Fibroblast of lung (primary cell): ENCODE measurements at regions not wholly inside any gene's neighbourhood (a gene's known extent, or its start where the extent isn't known, plus 50 kb on each side); places are given as distances from the start of the nearest gene placed in this dataset.

Source experiments
- EZH2 ChIP-seq: IDR thresholded peaks from 2 replicates; pipeline ENCODE4 v1.5.1; 2012; ENCODE audit warnings: low read length, control low read depth, mild to moderate bottlenecking; ENCODE audit errors: missing control alignments
- TF ChIP-seq, protein P1 (sequence below), 2 donors: IDR thresholded peaks in 1 of 2; conservative IDR thresholded peaks in 1 of 2; 1 replicate in 1 of 2; 2 replicates in 1 of 2; pipeline ENCODE4 v1.5.1; 2011 to 2012; ENCODE audit warnings: low read length in 2 of 2, control low read depth in 1 of 2, inconsistent platforms in 1 of 2, low read depth in 1 of 2, mild to moderate bottlenecking in 1 of 2

DNA sequence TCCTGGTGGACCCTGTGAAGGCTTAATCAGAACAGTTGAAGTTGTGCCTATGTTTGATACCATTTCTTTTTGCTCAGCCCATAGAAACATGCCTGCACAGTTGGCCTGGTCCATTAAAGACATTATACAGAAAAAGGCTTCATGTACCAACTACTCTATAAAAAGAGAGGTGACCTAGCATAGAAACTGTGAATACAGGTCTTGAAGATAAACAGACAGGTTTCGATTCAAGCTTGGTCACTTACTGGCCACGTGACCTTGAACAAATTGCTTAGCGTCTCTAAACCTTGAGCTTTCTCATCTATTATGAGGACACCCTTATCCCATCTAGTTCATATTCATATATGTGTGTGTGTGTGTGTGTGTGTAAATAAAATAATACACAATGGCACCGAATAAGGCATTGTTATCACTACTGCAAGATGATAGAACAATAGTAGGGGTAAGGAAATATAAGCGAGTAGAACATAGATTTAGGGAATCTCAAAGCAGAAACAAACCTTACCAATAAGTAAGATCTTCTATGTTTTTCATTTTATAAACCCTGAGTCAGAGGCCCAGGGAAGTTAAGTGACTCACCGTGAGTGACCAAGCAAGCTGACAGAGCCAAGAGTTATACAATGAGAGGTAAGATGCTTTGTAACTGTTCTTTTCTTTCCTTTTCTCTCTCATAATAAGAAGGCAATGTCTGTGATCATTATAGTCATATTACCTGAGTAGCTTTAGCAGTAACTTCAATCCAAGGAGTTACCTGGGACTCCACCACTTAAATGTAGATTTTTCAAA lies 476.8 kb upstream of the DEPDC1 start:
- TF ChIP-seq, protein P1, sequence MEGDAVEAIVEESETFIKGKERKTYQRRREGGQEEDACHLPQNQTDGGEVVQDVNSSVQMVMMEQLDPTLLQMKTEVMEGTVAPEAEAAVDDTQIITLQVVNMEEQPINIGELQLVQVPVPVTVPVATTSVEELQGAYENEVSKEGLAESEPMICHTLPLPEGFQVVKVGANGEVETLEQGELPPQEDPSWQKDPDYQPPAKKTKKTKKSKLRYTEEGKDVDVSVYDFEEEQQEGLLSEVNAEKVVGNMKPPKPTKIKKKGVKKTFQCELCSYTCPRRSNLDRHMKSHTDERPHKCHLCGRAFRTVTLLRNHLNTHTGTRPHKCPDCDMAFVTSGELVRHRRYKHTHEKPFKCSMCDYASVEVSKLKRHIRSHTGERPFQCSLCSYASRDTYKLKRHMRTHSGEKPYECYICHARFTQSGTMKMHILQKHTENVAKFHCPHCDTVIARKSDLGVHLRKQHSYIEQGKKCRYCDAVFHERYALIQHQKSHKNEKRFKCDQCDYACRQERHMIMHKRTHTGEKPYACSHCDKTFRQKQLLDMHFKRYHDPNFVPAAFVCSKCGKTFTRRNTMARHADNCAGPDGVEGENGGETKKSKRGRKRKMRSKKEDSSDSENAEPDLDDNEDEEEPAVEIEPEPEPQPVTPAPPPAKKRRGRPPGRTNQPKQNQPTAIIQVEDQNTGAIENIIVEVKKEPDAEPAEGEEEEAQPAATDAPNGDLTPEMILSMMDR (conservative IDR thresholded peaks at IDR 0.05 in 1 of 2, IDR thresholded peaks at IDR 0.05 in 1 of 2; ENCODE audit: low read depth in 1 of 2, low read length in 2 of 2), result no peak
- TF ChIP-seq EZH2, result no peak
